ENCODE measurements at regions not wholly inside any gene's neighbourhood (a gene's known extent, or its start where the extent isn't known, plus 50 kb on each side); places are given as distances from the start of the nearest gene placed in this dataset.

- TF ChIP-seq REST (IDR thresholded peaks at IDR 0.05; ENCODE audit: insufficient read depth in 1 of 2, low read depth in 2 of 2, low read length in 2 of 2) (no peak), TAF1 (IDR thresholded peaks at IDR 0.05; ENCODE audit: borderline replicate concordance, insufficient read depth, low read length) (no peak)
These were observed 454.3 kb downstream of the AJAP1 start for GRCh38 chr1:5108740-5109139.

Data from PFSK-1 (cell line).